ENCODE measurements at regions not wholly inside any gene's neighbourhood (a gene's known extent, or its start where the extent isn't known, plus 50 kb on each side); places are given as distances from the start of the nearest gene placed in this dataset.

DNA sequence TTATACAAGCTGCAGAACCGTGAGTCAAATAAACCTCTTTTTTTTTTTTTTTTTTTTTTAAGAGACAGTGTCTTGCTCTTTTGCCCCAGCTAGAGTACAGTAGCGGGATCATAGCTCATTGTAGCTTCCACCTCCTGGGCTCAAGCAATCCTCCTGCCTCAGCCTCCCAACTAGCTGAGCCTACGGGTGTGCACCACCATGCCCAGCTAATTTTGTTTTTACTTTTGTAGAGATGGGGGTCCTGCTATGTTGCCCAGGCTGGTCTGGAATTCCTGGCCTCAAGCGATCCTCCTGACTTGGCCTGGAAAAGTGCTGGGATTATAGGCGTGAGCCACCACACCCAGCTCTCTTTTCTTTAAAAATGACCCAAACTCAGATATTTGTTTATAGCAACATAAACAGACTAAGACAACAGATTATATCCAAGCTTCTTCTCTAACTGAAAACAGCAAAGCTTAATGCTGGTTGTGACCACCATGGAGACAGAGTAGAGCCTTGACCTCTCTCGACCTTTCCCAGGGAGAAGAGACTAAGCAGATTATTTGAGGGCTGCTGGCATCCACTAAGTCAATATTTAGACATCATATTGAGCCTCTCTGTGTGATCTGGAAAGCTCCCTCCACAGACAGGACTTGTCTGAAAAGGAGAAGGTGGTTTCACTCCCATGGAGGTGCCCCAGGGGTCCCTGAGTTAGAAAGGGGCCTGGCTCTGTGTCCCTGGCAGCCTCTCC, 150.0 kb downstream of the KCTD15 start:
- no peak for DNase-seq (ENCODE audit: low read depth in 2 of 3, low spot score in 1 of 3)

GRCh38 chr19:33947265-33947964, 150.7 kb downstream of the KCTD15 start:
- DNase-seq (ENCODE audit: low read depth in 2 of 3, low spot score in 1 of 3), result no peak

DNA sequence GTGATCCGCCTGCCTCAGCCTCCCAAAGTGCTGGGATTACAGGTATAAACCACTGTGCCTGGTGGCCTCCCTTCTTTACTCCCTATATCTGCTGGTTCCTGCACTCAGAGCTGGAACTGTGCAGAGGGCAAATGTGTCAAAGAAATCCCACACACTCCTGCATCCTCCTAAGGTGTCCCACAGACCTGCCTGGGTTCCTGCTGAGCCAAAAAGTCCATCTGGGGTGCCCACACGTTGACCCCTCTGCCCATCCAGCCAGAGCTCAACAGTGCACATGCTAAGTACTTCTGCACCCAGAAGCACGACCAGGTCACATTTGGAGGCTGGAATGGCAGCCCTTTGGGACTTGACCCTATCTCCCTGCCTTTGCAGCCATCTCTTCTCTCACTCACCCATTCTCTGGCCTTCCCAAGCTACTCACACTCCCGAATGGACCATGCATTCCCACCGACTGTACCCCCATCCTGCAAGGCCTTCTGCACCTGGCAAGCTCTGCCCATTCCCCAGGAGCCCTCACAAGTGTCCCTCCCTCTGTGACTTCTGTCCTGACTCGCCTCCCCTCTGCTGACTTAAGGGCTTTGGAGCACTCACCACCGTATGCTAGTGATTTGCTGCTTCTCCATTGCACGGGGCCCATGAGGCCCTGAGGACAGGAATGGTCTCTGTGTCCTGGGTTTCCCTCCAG, 152.1 kb downstream of the KCTD15 start:
- no peak for DNase-seq (ENCODE audit: low read depth in 2 of 3, low spot score in 1 of 3)

DNA sequence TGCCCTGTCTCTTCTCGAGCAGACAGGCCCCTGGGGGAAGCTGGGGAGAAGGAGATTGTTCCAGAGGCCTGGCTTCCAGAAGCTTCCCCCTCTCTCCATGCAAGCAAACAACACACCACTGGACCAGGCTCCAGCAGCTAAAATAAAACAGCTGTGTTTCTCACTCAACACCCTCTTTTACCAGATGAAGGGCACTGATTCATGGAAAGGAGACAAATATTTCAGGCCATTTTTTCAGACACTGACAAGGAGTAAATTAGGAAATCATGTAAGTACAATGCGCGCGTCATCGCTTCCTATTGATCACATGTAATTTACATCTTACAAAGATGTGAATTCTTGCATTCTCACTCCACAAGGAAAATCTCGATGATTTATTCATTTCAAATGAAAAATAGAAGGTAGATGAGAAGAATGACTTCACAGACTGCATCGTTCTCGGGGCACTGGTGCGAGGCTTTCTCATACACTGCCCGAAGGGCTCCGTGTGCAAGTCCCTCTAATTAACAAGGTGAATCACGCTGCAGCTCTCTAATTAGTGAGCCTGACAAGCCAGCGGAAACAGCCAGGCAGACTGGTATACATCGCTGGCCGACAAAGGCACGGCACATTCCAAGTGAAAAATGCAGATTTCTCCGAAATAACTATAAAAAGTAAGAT, 153.6 kb downstream of the KCTD15 start:
- no peak for DNase-seq (ENCODE audit: low read depth in 2 of 3, low spot score in 1 of 3)

- no peak for DNase-seq (ENCODE audit: low read depth in 2 of 3, low spot score in 1 of 3)
Observed at GRCh38 chr19:33953023-33953422, 156.4 kb downstream of the KCTD15 start.

DNA sequence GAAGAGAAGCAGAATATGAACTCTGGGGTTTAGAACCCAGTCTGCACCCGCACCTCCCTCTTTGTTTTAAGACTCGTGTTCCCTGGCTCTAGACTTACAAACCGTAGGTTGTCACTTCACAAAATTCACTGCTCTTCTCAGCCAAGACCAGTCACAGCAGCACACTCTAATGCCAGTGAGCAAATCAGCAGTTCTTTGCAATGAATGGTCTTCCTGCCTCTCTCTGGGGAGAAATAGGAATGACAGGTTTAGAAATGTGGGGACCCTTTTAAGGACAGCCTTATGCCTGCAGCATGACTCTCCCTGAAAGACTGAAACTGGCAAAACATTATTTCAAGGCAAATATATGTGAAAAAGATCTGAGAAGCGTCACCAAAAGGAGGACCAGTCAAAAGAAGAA, 156.9 kb downstream of the KCTD15 start:
- no peak for DNase-seq (ENCODE audit: low read depth in 2 of 3, low spot score in 1 of 3)

DNA sequence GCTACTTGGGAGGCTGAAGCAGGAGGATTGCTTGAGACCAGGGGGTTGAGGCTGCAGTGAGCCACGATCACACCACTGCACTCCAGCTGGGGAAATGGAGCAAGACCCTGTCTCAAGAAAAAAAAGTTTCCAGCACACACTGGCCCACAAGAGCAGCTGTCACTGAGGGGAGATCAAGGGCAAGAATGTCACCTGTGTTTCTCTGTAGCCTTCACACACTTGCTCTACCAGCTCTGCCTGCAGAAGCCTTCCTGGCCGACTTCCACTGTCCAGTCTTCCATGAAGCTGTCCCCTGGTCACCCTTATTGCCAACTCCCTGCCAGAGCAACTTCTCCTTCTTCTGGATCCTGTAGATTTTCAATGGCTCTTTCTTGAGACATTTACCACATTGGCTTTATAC, 158.0 kb downstream of the KCTD15 start:
- DNase-seq (ENCODE audit: low read depth in 2 of 3, low spot score in 1 of 3), result no peak

DNA sequence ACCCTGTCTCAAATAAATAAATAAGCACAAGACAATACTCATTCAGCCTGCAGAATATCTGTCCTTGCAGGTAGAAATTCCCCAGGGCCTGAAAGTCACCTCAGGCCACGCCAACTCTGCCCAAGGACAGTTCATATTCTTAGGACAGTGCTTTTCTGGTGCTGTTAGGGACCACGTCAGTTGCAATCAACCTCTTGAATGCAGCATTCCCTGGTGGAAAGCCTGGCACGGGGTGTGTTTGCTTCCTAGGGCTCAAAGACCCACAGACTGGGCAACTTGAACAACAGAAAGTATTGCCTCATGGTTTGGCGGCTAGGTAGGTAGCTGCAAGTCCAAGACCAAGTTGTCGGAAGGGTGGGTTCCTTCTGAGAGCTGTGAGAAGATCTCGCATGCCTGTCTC, 160.3 kb downstream of the KCTD15 start:
- no peak for DNase-seq (ENCODE audit: low read depth in 2 of 3, low spot score in 1 of 3)

GRCh38 chr19:33957804-33958203, 161.1 kb downstream of the KCTD15 start:
- no peak for DNase-seq (ENCODE audit: low read depth in 2 of 3, low spot score in 1 of 3)

GRCh38 chr19:33960566-33960965, 163.9 kb downstream of the KCTD15 start:
- DNase-seq (ENCODE audit: low read depth in 2 of 3, low spot score in 1 of 3), result no peak

DNA sequence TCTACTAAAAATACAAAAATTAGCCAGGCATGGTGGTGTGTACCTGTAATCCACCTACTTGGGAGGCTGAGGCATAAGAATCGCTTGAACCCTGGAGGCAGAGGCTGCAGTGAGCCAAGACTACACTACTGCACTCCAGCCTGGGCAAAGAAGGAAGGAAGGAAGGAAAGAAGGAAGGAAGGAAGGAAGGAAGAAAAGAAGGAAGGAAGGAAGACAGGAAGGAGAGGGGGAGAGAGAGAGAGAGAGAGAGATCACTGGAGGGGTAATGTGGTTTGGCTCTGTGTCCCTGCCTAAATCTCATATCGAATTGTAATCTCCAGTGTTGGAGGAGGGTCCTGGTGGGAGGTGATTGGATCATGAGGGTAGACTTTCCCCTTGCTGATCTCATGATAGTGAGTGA, 165.5 kb downstream of the KCTD15 start:
- DNase-seq (ENCODE audit: low read depth in 2 of 3, low spot score in 1 of 3), result no peak

- no peak for DNase-seq (ENCODE audit: low read depth in 2 of 3, low spot score in 1 of 3)
Observed at GRCh38 chr19:33963514-33963913, 166.8 kb downstream of the KCTD15 start.

- no peak for DNase-seq (ENCODE audit: low read depth in 2 of 3, low spot score in 1 of 3)
Observed at GRCh38 chr19:33971073-33971472, 174.4 kb downstream of the KCTD15 start.

DNA sequence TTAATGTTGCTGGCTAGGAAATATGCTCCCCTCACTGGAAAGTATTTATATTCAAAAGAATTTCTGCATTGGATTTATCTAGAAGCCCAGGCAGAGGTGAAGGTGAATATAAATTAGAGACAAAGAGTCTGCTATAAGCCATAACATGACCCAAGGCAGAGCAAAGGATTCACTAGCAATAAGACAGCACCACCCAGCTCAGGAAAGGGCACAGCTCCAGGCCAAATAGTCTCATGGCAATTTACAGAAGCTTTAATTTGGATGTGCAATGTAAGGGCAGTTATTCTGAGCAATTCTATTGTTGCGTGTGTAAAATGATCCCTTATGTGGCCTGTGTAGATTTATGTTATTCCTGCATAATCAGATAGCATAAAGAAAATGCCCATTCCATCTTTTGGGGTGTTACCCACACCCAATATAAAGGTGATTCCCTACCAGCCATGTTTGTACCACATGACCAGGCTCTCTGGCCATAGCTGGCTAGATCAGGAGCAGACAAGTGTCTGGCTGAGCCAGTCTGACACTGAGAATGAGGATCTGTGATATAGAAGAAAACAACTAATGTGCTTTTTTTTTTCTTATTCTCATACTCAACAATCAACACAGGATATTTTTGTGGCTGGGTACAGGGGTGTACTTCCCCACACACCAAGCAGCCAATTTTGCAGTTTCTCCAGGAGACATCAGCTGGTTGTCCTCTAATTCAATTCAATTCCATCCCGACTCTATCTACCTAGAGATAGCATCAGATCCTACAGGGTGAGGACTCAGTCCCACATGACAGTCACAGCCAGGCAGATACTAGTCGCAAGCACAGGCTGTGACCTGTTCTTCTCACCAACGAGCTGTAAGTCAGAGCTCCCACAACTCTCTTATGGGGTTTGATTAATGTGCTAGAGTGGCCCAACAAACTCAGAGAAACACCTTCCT, 181.4 kb downstream of the KCTD15 start:
- DNase-seq (ENCODE audit: low read depth in 2 of 3, low spot score in 1 of 3), result no peak

GRCh38 chr19:33982706-33983105, 186.0 kb downstream of the KCTD15 start:
- DNase-seq (ENCODE audit: low read depth in 2 of 3, low spot score in 1 of 3), result no peak

GRCh38 chr19:33988601-33989000, 183.7 kb upstream of the LSM14A start:
- DNase-seq (ENCODE audit: low read depth in 2 of 3, low spot score in 1 of 3), result no peak

DNA sequence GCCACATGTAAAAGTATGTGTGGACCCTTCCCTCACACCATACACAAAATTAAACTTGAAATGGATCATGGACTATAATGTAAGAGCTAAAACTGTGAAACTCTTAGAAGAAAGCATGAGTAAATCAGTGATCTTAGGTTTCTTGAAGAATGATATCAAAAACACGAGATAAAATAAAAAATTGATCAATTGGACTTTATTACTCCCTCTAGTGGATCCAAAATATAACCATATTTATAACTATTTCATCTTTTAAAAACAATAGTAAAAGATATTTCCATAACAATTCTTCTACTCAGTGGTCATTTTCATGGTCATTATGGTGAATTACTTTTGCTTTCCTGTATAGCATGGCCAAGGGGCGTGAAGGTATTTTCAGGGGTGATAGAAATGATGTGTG, 174.6 kb upstream of the LSM14A start:
- DNase-seq (ENCODE audit: low read depth in 2 of 3, low spot score in 1 of 3), result no peak

- DNase-seq (ENCODE audit: low read depth in 2 of 3, low spot score in 1 of 3), result no peak
Observed at GRCh38 chr19:33998302-33998701, 174.0 kb upstream of the LSM14A start.

DNA sequence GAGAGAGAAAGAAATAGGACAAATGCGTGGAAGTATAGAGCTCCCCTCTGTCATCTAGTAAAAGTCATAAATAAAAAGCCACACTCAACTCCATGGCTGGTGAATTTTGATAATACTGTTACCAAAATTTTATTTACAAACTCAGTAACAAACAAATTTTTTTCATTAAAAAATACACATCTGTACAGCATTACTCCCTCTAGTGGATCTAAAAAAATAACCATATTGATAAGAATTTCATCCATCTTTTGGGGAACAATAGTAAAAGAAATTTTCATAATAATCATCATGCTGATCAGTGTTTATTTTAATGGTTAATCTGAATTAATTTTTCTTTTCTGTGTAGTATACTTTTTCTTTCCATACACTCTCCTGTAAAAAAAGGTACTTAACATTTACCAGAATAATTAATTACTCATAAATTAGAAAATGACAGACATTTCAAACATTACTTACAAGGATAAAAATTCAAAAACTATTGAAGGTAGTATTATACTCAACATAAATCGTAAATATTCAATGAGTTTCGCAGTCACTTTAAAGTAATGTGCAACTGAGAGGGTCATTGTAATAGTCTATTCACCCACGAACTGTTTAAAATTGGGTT, 173.5 kb upstream of the LSM14A start:
- DNase-seq (ENCODE audit: low read depth in 2 of 3, low spot score in 1 of 3), result no peak

GRCh38 chr19:34017024-34017423, 155.3 kb upstream of the LSM14A start:
- no peak for DNase-seq (ENCODE audit: low read depth in 2 of 3, low spot score in 1 of 3)
